ENCODE measurements at regions not wholly inside any gene's neighbourhood (a gene's known extent, or its start where the extent isn't known, plus 50 kb on each side); places are given as distances from the start of the nearest gene placed in this dataset.
A peak's percentile ranks its signal among the peaks of the same experiment; 100 is the strongest.

GRCh38 chr1:187092104-187092503 is 263.4 kb downstream of the PLA2G4A start:
- no peak for DNase-seq

- peak; percentile 13 for DNase-seq
Observed at GRCh38 chr1:187096689-187097088, 267.9 kb downstream of the PLA2G4A start.

DNA sequence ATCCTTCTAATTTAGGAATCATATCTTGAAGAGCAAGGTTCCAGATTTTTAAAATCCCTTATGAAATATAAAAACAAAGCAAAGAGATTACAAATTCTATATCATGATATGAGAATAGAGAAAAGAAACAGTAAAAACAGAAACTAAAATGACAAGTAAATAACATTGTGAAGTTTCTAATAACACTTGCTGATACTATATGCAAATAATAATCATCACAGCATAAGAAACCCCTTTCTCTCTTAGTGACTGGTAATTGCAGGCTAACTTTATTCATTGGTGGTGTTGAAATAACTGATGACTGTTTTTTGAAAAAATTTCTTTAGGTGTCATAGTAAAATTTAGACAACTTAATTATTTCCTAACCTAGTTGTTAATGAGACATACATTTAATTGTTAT is 281.6 kb downstream of the PLA2G4A start:
- no peak for DNase-seq

DNA sequence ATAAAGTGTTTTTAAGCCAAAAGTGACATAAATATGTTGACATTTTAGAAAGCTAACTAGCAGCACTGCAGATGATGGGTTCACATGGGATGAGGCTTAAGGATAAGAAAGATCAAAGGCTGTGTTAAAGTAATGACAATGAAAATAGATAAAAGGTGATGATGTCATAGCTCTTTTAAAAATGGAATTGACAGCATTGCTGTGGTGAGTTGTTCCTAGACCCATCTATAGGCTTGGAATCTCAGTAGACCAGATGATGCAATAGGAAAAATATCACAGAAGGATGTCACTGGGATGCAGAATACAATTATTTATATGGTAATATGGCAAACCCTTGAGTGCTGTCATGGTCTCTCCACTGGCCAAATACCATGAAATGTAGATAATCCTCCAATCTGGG is 286.0 kb downstream of the PLA2G4A start:
- peak; percentile 18 for DNase-seq

- DNase-seq = no peak
Observed at GRCh38 chr1:187121661-187122060, 292.9 kb downstream of the PLA2G4A start.

DNA sequence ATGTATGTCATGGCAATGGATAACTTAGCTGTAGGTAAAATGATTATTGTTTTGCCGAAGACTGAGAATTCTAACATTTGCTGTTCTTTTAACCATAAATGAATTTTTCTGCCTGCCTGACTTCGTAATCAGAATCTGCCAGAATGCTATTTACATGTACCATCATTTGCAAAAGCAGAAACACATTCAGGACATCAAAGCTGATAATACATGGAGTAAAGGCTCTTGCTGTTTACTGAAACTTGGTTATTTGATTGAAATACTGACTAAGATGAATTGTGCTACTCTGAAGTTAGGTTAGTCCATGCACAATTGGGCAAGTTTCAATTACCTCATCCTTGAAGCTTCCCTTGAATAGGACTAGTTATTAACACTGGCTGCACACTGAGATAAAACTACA is 293.8 kb downstream of the PLA2G4A start:
- DNase-seq = no peak

GRCh38 chr1:187129132-187129531 is 300.4 kb downstream of the PLA2G4A start:
- no peak for DNase-seq

- no peak for DNase-seq
Observed at GRCh38 chr1:187143783-187144182, 315.0 kb downstream of the PLA2G4A start.

- DNase-seq = no peak
Observed at GRCh38 chr1:187146388-187146787, 317.6 kb downstream of the PLA2G4A start.

GRCh38 chr1:187151555-187151954 is 322.8 kb downstream of the PLA2G4A start:
- no peak for DNase-seq

DNA sequence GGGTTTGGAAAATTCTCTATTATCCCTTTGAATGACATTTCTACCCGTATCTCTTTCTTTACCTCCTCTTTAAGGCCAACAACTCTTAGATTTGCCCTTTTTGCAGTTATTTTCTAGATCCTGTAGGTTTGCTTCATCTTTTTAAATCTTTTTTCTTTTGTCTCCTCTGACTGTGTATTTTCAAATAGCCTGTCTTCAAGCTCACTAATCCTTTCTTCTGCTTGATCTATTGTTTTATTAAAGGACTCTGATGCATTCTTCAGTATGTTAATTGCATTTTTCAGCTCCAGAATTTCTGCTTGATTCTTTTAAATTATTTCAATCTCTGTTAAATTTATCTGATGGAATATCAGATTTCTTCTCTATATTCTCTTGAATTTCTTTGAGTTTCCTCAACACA is 324.3 kb downstream of the PLA2G4A start:
- no peak for DNase-seq

DNA sequence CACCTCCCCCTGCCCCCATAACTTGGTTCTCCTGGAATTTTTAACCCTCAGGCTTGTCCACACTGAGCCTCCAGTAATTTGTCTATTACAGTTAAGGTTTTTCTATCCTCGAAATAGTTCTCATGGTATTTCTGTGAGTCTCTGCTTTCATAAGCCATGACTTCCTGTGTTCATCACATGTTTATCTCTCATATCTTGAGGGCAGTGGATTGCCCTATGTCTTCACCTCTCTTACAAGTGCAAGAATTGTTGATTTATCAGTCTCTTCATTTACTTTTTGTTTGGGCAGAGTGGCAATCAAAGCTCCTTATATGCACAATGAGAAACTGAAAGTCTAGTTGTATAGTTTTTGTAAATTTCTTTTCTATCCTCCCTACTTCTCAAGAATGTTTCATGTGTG is 328.4 kb downstream of the PLA2G4A start:
- peak; percentile 7 for DNase-seq

DNA sequence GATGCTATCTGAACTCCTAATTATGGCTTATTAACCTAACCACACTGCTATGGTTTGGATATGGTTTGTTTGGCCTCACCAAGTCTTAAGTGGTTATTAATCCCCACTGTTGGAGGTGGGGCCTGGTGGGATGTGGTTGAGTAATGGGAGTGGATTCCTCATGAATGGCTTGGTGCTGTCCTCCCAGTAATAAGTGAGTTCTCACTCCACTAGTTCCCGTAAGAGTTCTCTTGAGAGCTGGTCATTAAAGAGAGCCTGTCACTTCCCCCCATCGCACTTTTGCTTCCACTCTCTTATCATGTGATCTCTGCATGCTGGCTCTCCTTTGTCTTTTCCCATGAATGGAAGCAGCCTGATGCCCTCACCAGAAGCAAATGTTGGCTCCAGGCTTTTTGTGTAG is 328.8 kb downstream of the PLA2G4A start:
- peak; percentile 5 for DNase-seq

DNA sequence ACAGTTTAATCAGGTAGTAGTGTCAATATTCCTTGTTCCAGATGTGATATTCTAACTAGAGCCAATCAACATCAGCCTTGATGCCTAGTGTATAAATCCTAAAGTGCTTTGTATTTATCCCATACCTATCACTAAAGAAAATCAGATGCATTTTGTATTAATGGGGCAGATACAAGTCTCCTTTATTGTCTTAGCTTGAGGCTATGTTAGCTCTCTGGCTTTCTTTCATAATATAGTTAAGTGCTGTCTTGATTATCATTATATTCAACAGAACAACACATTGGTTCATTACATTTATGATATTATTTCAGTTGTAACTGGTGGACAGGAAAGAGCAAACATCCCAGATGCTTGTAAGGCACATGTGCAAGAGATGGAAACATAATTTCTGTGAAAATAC is 338.8 kb downstream of the PLA2G4A start:
- DNase-seq = no peak

- no peak for DNase-seq
Observed at GRCh38 chr1:187168297-187168696, 339.5 kb downstream of the PLA2G4A start.

- DNase-seq = no peak
Observed at GRCh38 chr1:187185389-187185788, 356.6 kb downstream of the PLA2G4A start.

GRCh38 chr1:187197685-187198084 is 368.9 kb downstream of the PLA2G4A start:
- DNase-seq = no peak

- DNase-seq = peak; percentile 65
Observed at GRCh38 chr1:187203257-187203656, 374.5 kb downstream of the PLA2G4A start.

DNA sequence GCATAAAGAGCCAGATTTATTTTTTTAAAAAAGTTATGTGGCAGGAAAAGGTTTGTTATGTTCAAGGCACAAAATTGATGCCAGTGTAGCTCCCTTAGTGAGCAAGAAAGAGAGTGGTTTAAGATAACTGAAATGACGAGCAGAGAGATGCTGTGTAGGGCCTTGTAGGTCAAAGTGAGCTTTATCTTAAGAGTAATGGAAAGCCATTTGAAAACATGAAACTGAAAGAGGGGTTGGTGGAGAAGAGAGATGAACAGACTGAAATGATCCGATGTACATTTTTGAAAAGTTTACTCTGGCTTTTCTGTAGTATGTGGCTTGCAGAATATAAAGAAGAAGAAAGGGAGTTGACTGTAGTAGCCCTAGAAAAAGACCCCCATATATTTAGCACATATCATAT is 383.6 kb downstream of the PLA2G4A start:
- DNase-seq = no peak

DNA sequence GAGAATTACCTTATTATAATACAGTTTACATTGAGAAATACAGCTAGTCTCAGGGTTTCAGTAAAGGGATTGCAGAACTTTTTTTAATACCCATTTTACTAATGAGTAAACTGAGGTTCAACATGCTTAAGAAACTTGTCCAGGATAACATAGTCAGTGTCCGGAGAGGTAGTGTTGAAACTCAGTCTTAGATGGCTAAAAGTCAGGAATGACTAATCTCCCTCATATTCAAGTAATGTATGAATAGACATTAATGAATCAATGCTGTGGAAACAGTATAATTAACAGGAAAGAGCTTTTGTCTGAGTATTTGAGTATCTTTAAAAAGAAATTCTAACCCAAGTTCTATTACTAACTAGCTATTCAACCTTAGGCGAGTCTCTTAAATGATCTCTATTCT is 397.6 kb downstream of the PLA2G4A start:
- peak; percentile 48 for DNase-seq

GRCh38 chr1:187228790-187229189 is 400.0 kb downstream of the PLA2G4A start:
- no peak for DNase-seq

DNA sequence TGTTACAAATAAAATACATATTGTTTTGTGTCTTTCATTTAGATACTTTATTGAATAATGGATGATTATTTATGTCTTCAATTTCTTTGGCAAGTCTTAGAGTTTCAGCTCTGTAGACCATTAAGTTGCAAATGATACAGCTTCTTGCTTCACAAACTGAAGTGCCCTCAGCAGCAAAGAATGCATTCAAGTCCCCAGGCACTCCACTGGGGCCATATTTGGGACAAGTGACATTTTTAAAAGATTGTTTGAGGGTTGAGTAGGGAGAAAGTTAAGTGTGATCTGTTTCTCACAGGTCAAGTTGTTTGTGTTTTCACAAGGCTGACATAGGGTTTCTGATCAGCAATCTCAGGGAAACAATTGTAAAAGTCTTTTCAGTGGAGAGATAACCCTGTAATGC is 400.7 kb downstream of the PLA2G4A start:
- DNase-seq = no peak

DNA sequence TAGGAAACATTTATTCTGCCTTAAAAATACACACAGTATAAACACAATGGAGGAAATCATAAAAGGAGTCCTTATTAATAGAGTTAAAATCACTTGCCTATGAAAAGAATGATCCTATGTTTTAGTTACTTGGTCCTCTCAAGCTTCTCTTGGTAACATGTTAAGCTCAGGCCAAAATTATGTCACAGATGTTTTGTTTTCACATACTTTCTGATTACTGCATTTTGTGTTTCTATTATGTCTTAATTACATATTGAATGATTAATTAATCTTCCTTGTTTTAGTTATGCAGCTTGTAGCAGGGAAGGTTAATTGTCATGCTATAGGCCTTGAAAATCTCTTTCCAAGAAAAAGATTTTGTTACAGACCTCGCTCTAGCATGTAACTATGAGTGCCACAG is 406.0 kb downstream of the PLA2G4A start:
- no peak for DNase-seq

DNA sequence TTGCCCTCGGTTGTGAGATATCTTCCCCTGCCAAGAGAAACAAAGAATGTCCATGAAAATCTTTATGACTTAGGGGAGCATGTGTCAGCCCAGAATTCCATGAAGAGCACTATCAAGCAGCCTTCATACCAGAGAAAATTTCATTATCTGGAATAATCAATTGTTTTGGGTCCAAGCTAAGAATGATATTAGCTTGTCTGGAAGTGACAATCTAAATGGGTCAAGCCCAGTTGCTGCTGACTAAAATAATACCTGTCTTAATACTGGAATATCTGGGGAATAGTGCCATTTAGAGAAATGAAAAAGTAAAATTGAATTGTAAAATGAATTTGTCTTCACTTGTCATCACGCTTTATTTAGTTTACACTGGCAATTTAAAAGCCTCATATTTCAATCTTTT is 407.4 kb downstream of the PLA2G4A start:
- no peak for DNase-seq

GRCh38 chr1:187236676-187237075 is 407.9 kb downstream of the PLA2G4A start:
- no peak for DNase-seq

- peak; percentile 37 for DNase-seq
Observed at GRCh38 chr1:187237542-187237941, 408.8 kb downstream of the PLA2G4A start.
